Tibial artery (tissue), 4 donors: ENCODE measurements at regions not wholly inside any gene's neighbourhood (a gene's known extent, or its start where the extent isn't known, plus 50 kb on each side); places are given as distances from the start of the nearest gene placed in this dataset.

Experiments
- DNase-seq, 2 donors: peaks; one replicate each; pipeline ENCODE4 v3.0.0-alpha.2; 2019
- H3K27ac ChIP-seq, 2 donors: fragments of 200-600 bp; sonication (generic) in 1 of 2; 1 replicate in 1 of 2; 2 replicates in 1 of 2; pipeline ENCODE4 v1.5.1; 2018 to 2019; ENCODE audit warnings: mild to moderate bottlenecking in 1 of 2
- H3K27me3 ChIP-seq, 2 donors: fragments of 200-600 bp; sonication (generic) in 1 of 2; one replicate each; pipeline versions ENCODE4 v1.5.1 to v1.6.0; 2016 to 2019
- H3K36me3 ChIP-seq, 3 donors: fragments of 200-600 bp; sonication (generic) in 2 of 3; one replicate each; pipeline ENCODE4 v1.5.1; 2016 to 2019; ENCODE audit warnings: mild to moderate bottlenecking in 2 of 3
- H3K4me1 ChIP-seq, 4 donors: fragments of 200-600 bp; sonication (generic) in 2 of 4; 1 replicate in 3 of 4; 2 replicates in 1 of 4; pipeline ENCODE4 v1.5.1; 2016 to 2019
- H3K4me3 ChIP-seq, 2 donors: fragments of 200-600 bp; sonication (generic) in 1 of 2; 1 replicate in 1 of 2; 2 replicates in 1 of 2; pipeline ENCODE4 v1.5.1; 2018 to 2019; ENCODE audit warnings: mild to moderate bottlenecking in 2 of 2
- H3K9me3 ChIP-seq, 3 donors: fragments of 200-600 bp; sonication (generic) in 1 of 3; one replicate each; pipeline ENCODE4 v1.5.1; 2016 to 2019
- CTCF ChIP-seq, 2 experiments: fragments of 200-600 bp in 1 of 2; fragments of 450-650 bp in 1 of 2; IDR thresholded peaks; one replicate each; pipeline ENCODE4 v1.5.1; 2017 to 2019; ENCODE audit warnings: antibody characterized with exemption in 2 of 2, mild to moderate bottlenecking in 1 of 2, moderate library complexity in 1 of 2
- intact Hi-C: fragments of 100-400 bp; cut with DNase I; formaldehyde crosslinking; loops from one replicate; pipeline ENCODE4 v1.15.0; 2023; ENCODE audit warnings: low total_unique reads

- Histone ChIP-seq H3K36me3 (no peaks in the 10 kb centered on the region), H3K4me1 (no peaks in the 10 kb centered on the region), H3K4me3 (no peak overlapping the region), H3K9me3 (no peaks in the 10 kb centered on the region), H3K27ac (no peak overlapping the region), H3K27me3 (no peaks in the 10 kb centered on the region)
- intact Hi-C loops, result no loop called here
- no peak for DNase-seq
- no peak for TF ChIP-seq CTCF (IDR thresholded peaks at IDR 0.05)
Measured at GRCh38 chr1:106897976-106898375, 158.5 kb upstream of the PRMT6 start.

DNA sequence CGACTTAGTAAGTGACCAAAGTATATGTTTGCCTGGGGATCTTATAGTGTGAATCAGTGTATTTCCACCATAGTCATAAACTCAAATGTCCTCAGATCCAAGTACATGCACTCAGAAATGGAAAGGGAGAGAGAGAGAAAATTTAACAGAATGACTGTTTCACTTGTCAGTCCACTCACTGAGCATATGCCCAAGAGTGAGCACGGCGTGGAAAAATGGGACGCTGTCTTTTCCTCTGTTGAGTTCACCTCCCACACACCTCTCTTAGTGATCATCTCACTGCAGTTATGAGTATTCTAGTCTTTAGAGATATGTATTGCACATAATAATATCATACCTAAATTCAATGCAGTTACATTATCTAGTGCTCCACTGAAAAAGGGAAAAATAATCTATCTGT is 156.8 kb upstream of the PRMT6 start:
- Histone ChIP-seq H3K4me3 (no peak overlapping the region), H3K36me3 (no peaks in the 10 kb centered on the region), H3K27me3 (no peaks in the 10 kb centered on the region), H3K27ac (no peak overlapping the region), H3K9me3 (no peaks in the 10 kb centered on the region), H3K4me1 (no peaks in the 10 kb centered on the region)
- TF ChIP-seq CTCF (IDR thresholded peaks at IDR 0.05), result no peak
- intact Hi-C loops, result no loop called here
- no peak for DNase-seq

GRCh38 chr1:106907795-106908194 is 148.7 kb upstream of the PRMT6 start:
- Histone ChIP-seq H3K36me3 (no peaks in the 10 kb centered on the region), H3K4me1 (no peaks in the 10 kb centered on the region), H3K27me3 (no peaks in the 10 kb centered on the region), H3K9me3 (no peaks in the 10 kb centered on the region), H3K4me3 (no peak overlapping the region), H3K27ac (no peak overlapping the region)
- no peak for DNase-seq
- intact Hi-C loops, result no loop called here
- no peak for TF ChIP-seq CTCF (IDR thresholded peaks at IDR 0.05)

DNA sequence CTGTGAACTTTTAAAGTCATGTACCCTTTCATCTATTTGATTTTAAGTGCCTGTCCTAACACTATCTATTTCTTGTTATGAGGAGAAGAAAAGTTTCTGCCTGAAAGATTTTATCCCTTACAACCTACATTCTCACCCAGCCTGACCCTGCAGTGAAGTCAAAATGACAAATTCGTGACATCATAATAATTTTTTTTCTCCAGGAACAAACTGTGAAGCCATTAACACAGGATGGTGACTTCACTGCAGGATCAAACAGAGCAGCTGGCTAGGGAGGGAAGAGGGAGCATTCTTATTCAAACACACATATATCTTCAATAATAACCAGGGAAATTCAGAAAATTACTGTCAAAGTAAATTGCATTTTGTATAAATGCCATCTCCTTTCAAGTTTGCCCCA is 147.8 kb upstream of the PRMT6 start:
- Histone ChIP-seq H3K4me3 (no peak overlapping the region), H3K4me1 (no peaks in the 10 kb centered on the region), H3K27ac (no peak overlapping the region), H3K36me3 (no peaks in the 10 kb centered on the region), H3K9me3 (no peaks in the 10 kb centered on the region), H3K27me3 (no peaks in the 10 kb centered on the region)
- DNase-seq, result no peak
- intact Hi-C loops, result no loop called here
- no peak for TF ChIP-seq CTCF (IDR thresholded peaks at IDR 0.05)

- H3K4me3 ChIP-seq, result no peak overlapping the region
- intact Hi-C loops, result loop anchor here (5.0 kb wide), 1 partner anchor 522 kb away; no protein-coding TSS in a partner anchor
- H3K36me3 ChIP-seq, result no peaks in the 10 kb centered on the region
- H3K27ac ChIP-seq, result no peak overlapping the region
- TF ChIP-seq CTCF (IDR thresholded peaks at IDR 0.05), result no peak
- no peaks in the 10 kb centered on the region for H3K9me3 ChIP-seq
- H3K4me1 ChIP-seq, result no peaks in the 10 kb centered on the region
- DNase-seq, result no peak
- no peaks in the 10 kb centered on the region for H3K27me3 ChIP-seq
Measured at GRCh38 chr1:106910798-106911197, 145.7 kb upstream of the PRMT6 start.

- Histone ChIP-seq H3K4me1 (no peaks in the 10 kb centered on the region), H3K4me3 (no peak overlapping the region), H3K27ac (no peak overlapping the region), H3K27me3 (no peaks in the 10 kb centered on the region), H3K36me3 (no peaks in the 10 kb centered on the region), H3K9me3 (no peaks in the 10 kb centered on the region)
- intact Hi-C loops, result loop anchor here (5.0 kb wide), 1 partner anchor 520 kb away; no protein-coding TSS in a partner anchor
- TF ChIP-seq CTCF (IDR thresholded peaks at IDR 0.05), result no peak
- DNase-seq, result no peak
Measured at GRCh38 chr1:106912131-106912530, 144.3 kb upstream of the PRMT6 start.
